ENCODE measurements at regions not wholly inside any gene's neighbourhood (a gene's known extent, or its start where the extent isn't known, plus 50 kb on each side); places are given as distances from the start of the nearest gene placed in this dataset.

GRCh38 chr5:51099173-51099853, 283.9 kb upstream of the ISL1 start:
- Histone ChIP-seq H3K36me3 (ENCODE audit: control insufficient read depth in 2 of 2, extremely low read depth in 1 of 2, insufficient read depth in 2 of 2, low read length in 2 of 2) (no peaks in the 10 kb centered on the region), H3K9ac (replicated peaks; ENCODE audit: extremely low read depth, insufficient read depth, low read length) (no peak overlapping the region), H3K79me2 (ENCODE audit: control insufficient read depth, insufficient read depth, low read length) (no peaks in the 10 kb centered on the region), H2AFZ (ENCODE audit: low read depth, low read length) (no peak overlapping the region), H3K4me2 (ENCODE audit: insufficient read depth, low read length) (no peak overlapping the region), H3K27me3 (ENCODE audit: control insufficient read depth in 2 of 2, insufficient read depth in 2 of 2, low read length in 2 of 2) (no peaks in the 10 kb centered on the region), H3K4me3 (replicated peaks in 1 of 3; ENCODE audit: insufficient read depth in 1 of 3, low read depth in 1 of 3, low read length in 3 of 3) (no peak overlapping the region), H4K20me1 (replicated peaks; ENCODE audit: control insufficient read depth, extremely low read depth, insufficient read depth, low read length) (no peaks in the 10 kb centered on the region), H3K27ac (ENCODE audit: insufficient read depth, low read depth, low read length) (no peak overlapping the region), H3K9me3 (replicated peaks; ENCODE audit: control insufficient read depth, insufficient read depth, low read length) (peaks cover 6% of the 10 kb centered on the region), H3K4me1 (ENCODE audit: control insufficient read depth, extremely low read depth, insufficient read depth, low read length) (no peaks in the 10 kb centered on the region), H3K9me1 (replicated peaks; ENCODE audit: control insufficient read depth, extremely low read depth, insufficient read depth, low read length) (no peaks in the 10 kb centered on the region)
- TF ChIP-seq EZH2 (IDR thresholded peaks at IDR 0.05; ENCODE audit: borderline replicate concordance, low read depth, low read length, severe bottlenecking) (no peak), MAX (IDR thresholded peaks at IDR 0.05; ENCODE audit: insufficient read depth, insufficient read length) (no peak), GATA2 (IDR thresholded peaks at IDR 0.05; ENCODE audit: insufficient read depth, insufficient read length, low read depth, low read length) (no peak), POLR2A (IDR thresholded peaks at IDR 0.05; ENCODE audit: low read depth, low read length) (no peak), JUN (IDR thresholded peaks at IDR 0.05; ENCODE audit: borderline replicate concordance, insufficient read depth, insufficient read length, low read depth) (no peak), CTCF (IDR thresholded peaks at IDR 0.05; ENCODE audit: extremely low read depth in 1 of 2, insufficient read depth in 1 of 2, low read depth in 1 of 2, low read length in 2 of 2) (no peak), FOS (IDR thresholded peaks at IDR 0.05; ENCODE audit: borderline replicate concordance, insufficient read depth, low read length) (no peak), POLR2AphosphoS5 (IDR thresholded peaks at IDR 0.05; ENCODE audit: insufficient read depth, low read depth, low read length) (no peak), MYC (IDR thresholded peaks at IDR 0.05; ENCODE audit: low read depth, low read length) (no peak)
- no TSS peak for BruUV-seq (replicated peaks)
- POLR2A ChIA-PET = no interaction called here
- DNase-seq (ENCODE audit: low read depth, low spot score) = no peak
- dilution Hi-C loops (cut with MboI; ENCODE audit: extremely low pct_ligation_motif_present, low sequenced_read_pairs) (no loop called here), intact Hi-C loops (cut with micrococcal nuclease) (no loop called here)
- no peak for FAIRE-seq
- CTCF ChIA-PET = no interaction called here

Data from endothelial cell of umbilical vein (primary cell).